Uterus (tissue), 3 donors: ENCODE measurements at regions not wholly inside any gene's neighbourhood (a gene's known extent, or its start where the extent isn't known, plus 50 kb on each side); places are given as distances from the start of the nearest gene placed in this dataset.

Experiments used
- DNase-seq, 2 donors: peaks; one replicate each; pipeline ENCODE4 v3.0.0-alpha.2; 2019 to 2020
- H3K27ac ChIP-seq, 2 donors: fragments of 200-600 bp; sonication (generic); 1 replicate in 1 of 2; 2 replicates in 1 of 2; pipeline ENCODE4 v1.5.1; 2016 to 2018
- H3K27me3 ChIP-seq, 2 donors: fragments of 200-600 bp; sonication (generic); one replicate each; pipeline ENCODE4 v1.5.1; 2018 to 2019; ENCODE audit warnings: control low read depth in 1 of 2
- H3K36me3 ChIP-seq, 2 donors: fragments of 200-600 bp; sonication (generic); one replicate each; pipeline ENCODE4 v1.5.1; 2019; ENCODE audit warnings: control low read depth in 1 of 2
- H3K4me1 ChIP-seq, 2 donors: fragments of 200-600 bp; sonication (generic); one replicate each; pipeline ENCODE4 v1.5.1; 2018 to 2019; ENCODE audit warnings: control low read depth in 1 of 2
- H3K4me3 ChIP-seq, 2 donors: fragments of 200-600 bp; sonication (generic); 1 replicate in 1 of 2; 2 replicates in 1 of 2; pipeline ENCODE4 v1.5.1; 2018 to 2019; ENCODE audit warnings: mild to moderate bottlenecking in 1 of 2
- H3K9me3 ChIP-seq, 2 donors: fragments of 200-600 bp; sonication (generic); one replicate each; pipeline ENCODE4 v1.5.1; 2019; ENCODE audit warnings: control low read depth in 1 of 2
- CTCF ChIP-seq, 4 experiments: fragments of 200-600 bp in 2 of 4; fragments of 450-650 bp in 2 of 4; sonication (generic) in 2 of 4; IDR thresholded peaks; one replicate each; pipeline ENCODE4 v1.5.1; 2016 to 2019; ENCODE audit warnings: antibody characterized with exemption in 4 of 4, mild to moderate bottlenecking in 2 of 4, moderate library complexity in 1 of 4
- POLR2A ChIP-seq, 2 donors: fragments of 450-650 bp; IDR thresholded peaks; one replicate each; pipeline ENCODE4 v1.6.1; 2016; ENCODE audit warnings: antibody characterized with exemption in 2 of 2, mild to moderate bottlenecking in 1 of 2, moderate library complexity in 1 of 2
- intact Hi-C: fragments of 100-400 bp; cut with DNase I; formaldehyde crosslinking; loops from one replicate; pipeline ENCODE4 v1.15.1; 2023; ENCODE audit warnings: low total_unique reads
- donor health status: DM: yes; HTN: yes; CAD: no.

- intact Hi-C loops, result no loop called here
- H3K4me3 ChIP-seq, result no peak overlapping the region
- no peaks in the 10 kb centered on the region for H3K27me3 ChIP-seq
- H3K9me3 ChIP-seq, result no peaks in the 10 kb centered on the region
- no peaks in the 10 kb centered on the region for H3K36me3 ChIP-seq
- no peaks in the 10 kb centered on the region for H3K4me1 ChIP-seq
- no peak for TF ChIP-seq CTCF (IDR thresholded peaks at IDR 0.05)
- TF ChIP-seq POLR2A (IDR thresholded peaks at IDR 0.05), result no peak
- no peak overlapping the region for H3K27ac ChIP-seq
- DNase-seq, result no peak
These were observed 381.3 kb upstream of the SLC24A2 start for GRCh38 chr9:20170122-20170521.

- no peaks in the 10 kb centered on the region for H3K4me1 ChIP-seq
- no peak for DNase-seq
- no peak for TF ChIP-seq POLR2A (IDR thresholded peaks at IDR 0.05)
- TF ChIP-seq CTCF (IDR thresholded peaks at IDR 0.05), result no peak
- H3K27me3 ChIP-seq, result no peaks in the 10 kb centered on the region
- H3K27ac ChIP-seq, result no peak overlapping the region
- intact Hi-C loops, result no loop called here
- H3K9me3 ChIP-seq, result no peaks in the 10 kb centered on the region
- H3K36me3 ChIP-seq, result no peaks in the 10 kb centered on the region
- H3K4me3 ChIP-seq, result no peak overlapping the region
These were observed 363.4 kb upstream of the SLC24A2 start for GRCh38 chr9:20152151-20152725.

GRCh38 chr9:20148416-20148815 is 359.6 kb upstream of the SLC24A2 start:
- Histone ChIP-seq H3K9me3 (no peaks in the 10 kb centered on the region), H3K36me3 (no peaks in the 10 kb centered on the region), H3K27ac (no peak overlapping the region), H3K27me3 (no peaks in the 10 kb centered on the region), H3K4me1 (no peaks in the 10 kb centered on the region), H3K4me3 (no peak overlapping the region)
- intact Hi-C loops, result no loop called here
- DNase-seq, result no peak
- no peak for TF ChIP-seq CTCF (IDR thresholded peaks at IDR 0.05)
- no peak for TF ChIP-seq POLR2A (IDR thresholded peaks at IDR 0.05)

- intact Hi-C loops, result no loop called here
- Histone ChIP-seq H3K4me3 (no peak overlapping the region), H3K27me3 (no peaks in the 10 kb centered on the region), H3K9me3 (no peaks in the 10 kb centered on the region), H3K27ac (no peak overlapping the region), H3K4me1 (no peaks in the 10 kb centered on the region), H3K36me3 (no peaks in the 10 kb centered on the region)
- no peak for DNase-seq
- TF ChIP-seq POLR2A (IDR thresholded peaks at IDR 0.05), result no peak
- no peak for TF ChIP-seq CTCF (IDR thresholded peaks at IDR 0.05)
These were observed 355.4 kb upstream of the SLC24A2 start for GRCh38 chr9:20144197-20144596.

GRCh38 chr9:20139763-20140290 is 351.0 kb upstream of the SLC24A2 start:
- no peaks in the 10 kb centered on the region for H3K27me3 ChIP-seq
- DNase-seq, result no peak
- H3K4me3 ChIP-seq, result no peak overlapping the region
- no peak overlapping the region for H3K27ac ChIP-seq
- no peaks in the 10 kb centered on the region for H3K4me1 ChIP-seq
- H3K9me3 ChIP-seq, result no peaks in the 10 kb centered on the region
- no peaks in the 10 kb centered on the region for H3K36me3 ChIP-seq
- no peak for TF ChIP-seq POLR2A (IDR thresholded peaks at IDR 0.05)
- TF ChIP-seq CTCF (IDR thresholded peaks at IDR 0.05), result no peak
- intact Hi-C loops, result no loop called here
